RWPE2 (cell line): ENCODE measurements at regions not wholly inside any gene's neighbourhood (a gene's known extent, or its start where the extent isn't known, plus 50 kb on each side); places are given as distances from the start of the nearest gene placed in this dataset.
"Not testable (repeated sequence)": the region's sequence is repeated elsewhere in the genome, so short reads cannot be mapped to it uniquely, and the experiment has no call there.

ENCODE experiments used
- ATAC-seq: fragments of 200-7000 bp; cut with Tn5 transposase; 3 replicates; pipeline ENCODE4 v1.9.1; 2021; ENCODE audit warnings: low read depth
- DNase-seq: peaks from one replicate; pipeline ENCODE4 v3.0.0-alpha.2; 2020; ENCODE audit warnings: low spot score
- H3K27ac ChIP-seq: fragments of 450-650 bp; 2 replicates; pipeline ENCODE4 v1.5.1; 2017; ENCODE audit warnings: mild to moderate bottlenecking; ENCODE audit not compliant: poor library complexity, severe bottlenecking
- H3K27me3 ChIP-seq: fragments of 250-450 bp; sonication (Bioruptor Pico); 2 replicates; pipeline ENCODE4 v1.5.1; 2021; ENCODE audit warnings: mild to moderate bottlenecking, moderate library complexity; ENCODE audit not compliant: insufficient read depth, poor library complexity, severe bottlenecking
- H3K36me3 ChIP-seq: fragments of 250-450 bp; sonication (Bioruptor Pico); 2 replicates; pipeline ENCODE4 v1.5.1; 2020; ENCODE audit warnings: low read depth, mild to moderate bottlenecking, moderate library complexity
- H3K4me1 ChIP-seq: fragments of 250-450 bp; sonication (Bioruptor Pico); 2 replicates; pipeline ENCODE4 v1.5.1; 2021; ENCODE audit warnings: mild to moderate bottlenecking, moderate library complexity; ENCODE audit not compliant: insufficient read depth, poor library complexity, severe bottlenecking
- H3K4me3 ChIP-seq: fragments of 250-450 bp; sonication (Bioruptor Pico); 2 replicates; pipeline ENCODE4 v1.5.1; 2021; ENCODE audit warnings: mild to moderate bottlenecking, moderate library complexity; ENCODE audit not compliant: severe bottlenecking
- H3K9me3 ChIP-seq: fragments of 250-450 bp; sonication (Bioruptor Pico); 2 replicates; pipeline ENCODE4 v1.5.1; 2021; ENCODE audit warnings: mild to moderate bottlenecking, moderate library complexity; ENCODE audit not compliant: severe bottlenecking
- TF ChIP-seq, protein P1 (sequence below): fragments of 450-650 bp; IDR thresholded peaks from one replicate; pipeline ENCODE4 v1.5.1; 2017; ENCODE audit warnings: mild to moderate bottlenecking, moderate library complexity; ENCODE audit not compliant: poor library complexity, severe bottlenecking

- TF ChIP-seq, protein P1, sequence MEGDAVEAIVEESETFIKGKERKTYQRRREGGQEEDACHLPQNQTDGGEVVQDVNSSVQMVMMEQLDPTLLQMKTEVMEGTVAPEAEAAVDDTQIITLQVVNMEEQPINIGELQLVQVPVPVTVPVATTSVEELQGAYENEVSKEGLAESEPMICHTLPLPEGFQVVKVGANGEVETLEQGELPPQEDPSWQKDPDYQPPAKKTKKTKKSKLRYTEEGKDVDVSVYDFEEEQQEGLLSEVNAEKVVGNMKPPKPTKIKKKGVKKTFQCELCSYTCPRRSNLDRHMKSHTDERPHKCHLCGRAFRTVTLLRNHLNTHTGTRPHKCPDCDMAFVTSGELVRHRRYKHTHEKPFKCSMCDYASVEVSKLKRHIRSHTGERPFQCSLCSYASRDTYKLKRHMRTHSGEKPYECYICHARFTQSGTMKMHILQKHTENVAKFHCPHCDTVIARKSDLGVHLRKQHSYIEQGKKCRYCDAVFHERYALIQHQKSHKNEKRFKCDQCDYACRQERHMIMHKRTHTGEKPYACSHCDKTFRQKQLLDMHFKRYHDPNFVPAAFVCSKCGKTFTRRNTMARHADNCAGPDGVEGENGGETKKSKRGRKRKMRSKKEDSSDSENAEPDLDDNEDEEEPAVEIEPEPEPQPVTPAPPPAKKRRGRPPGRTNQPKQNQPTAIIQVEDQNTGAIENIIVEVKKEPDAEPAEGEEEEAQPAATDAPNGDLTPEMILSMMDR = no peak
- no peaks in the 10 kb centered on the region for H3K4me1 ChIP-seq
- ATAC-seq (peak; percentile 66), DNase-seq (no peak)
- H3K4me3 ChIP-seq = no peak overlapping the region
- H3K9me3 ChIP-seq = no peaks in the 10 kb centered on the region
- no peak overlapping the region for H3K27ac ChIP-seq
- H3K27me3 ChIP-seq = no peaks in the 10 kb centered on the region
- no peaks in the 10 kb centered on the region for H3K36me3 ChIP-seq
Observed at GRCh38 chrX:50967736-50968135, 57.2 kb downstream of the BMP15 start.

GRCh38 chrX:50968871-50969635 is 58.5 kb downstream of the BMP15 start:
- not testable (repeated sequence) for ATAC-seq, H3K27ac ChIP-seq, H3K4me1 ChIP-seq, H3K27me3 ChIP-seq, DNase-seq, H3K9me3 ChIP-seq, H3K36me3 ChIP-seq, H3K4me3 ChIP-seq

DNA sequence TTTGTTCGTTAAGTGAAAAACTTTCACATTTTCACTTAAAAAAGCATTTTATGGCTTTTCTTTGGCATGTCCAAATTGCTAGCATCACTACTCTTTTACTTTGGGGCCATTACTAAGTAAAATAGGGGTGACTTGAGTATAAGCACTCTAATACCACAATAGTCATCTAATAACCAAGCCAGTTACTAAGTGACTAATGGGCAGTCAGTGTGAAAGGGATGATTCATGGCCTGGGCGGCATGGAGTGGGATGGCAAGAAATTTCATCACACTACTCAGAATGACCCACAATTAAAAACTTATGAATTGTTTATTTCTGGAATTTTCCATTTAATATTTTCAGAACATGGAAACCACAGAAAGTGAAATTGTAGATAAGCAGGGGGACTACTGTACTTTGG is 60.9 kb downstream of the BMP15 start:
- H3K4me3 ChIP-seq = no peak overlapping the region
- no peaks in the 10 kb centered on the region for H3K36me3 ChIP-seq
- H3K27ac ChIP-seq = no peak overlapping the region
- H3K9me3 ChIP-seq = no peaks in the 10 kb centered on the region
- no peaks in the 10 kb centered on the region for H3K4me1 ChIP-seq
- TF ChIP-seq, protein P1 = no peak
- no peaks in the 10 kb centered on the region for H3K27me3 ChIP-seq
- DNase-seq (no peak), ATAC-seq (peak; percentile 84)

DNA sequence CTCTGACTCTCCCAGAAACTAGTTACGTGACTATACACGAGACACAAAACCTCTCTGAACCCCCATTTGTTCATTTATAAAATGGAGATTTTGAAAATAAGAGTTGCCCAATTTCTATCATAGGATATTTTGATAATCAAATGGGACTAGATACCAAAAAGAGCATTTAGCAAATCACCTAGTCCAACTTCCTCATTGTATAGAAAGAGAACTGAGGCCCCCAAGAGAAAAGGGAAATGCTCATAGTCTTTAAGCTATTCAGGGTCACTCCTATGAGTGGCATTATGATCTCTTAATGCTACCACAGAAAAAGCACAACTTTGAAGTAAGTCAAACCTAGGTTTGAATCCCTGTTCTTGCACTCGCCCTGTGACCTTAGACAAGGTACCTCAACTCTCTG is 62.7 kb downstream of the BMP15 start:
- H3K27ac ChIP-seq = no peak overlapping the region
- DNase-seq = no peak
- TF ChIP-seq, protein P1 = no peak
- no peaks in the 10 kb centered on the region for H3K36me3 ChIP-seq
- no peak overlapping the region for H3K4me3 ChIP-seq
- H3K27me3 ChIP-seq = no peaks in the 10 kb centered on the region
- no peaks in the 10 kb centered on the region for H3K4me1 ChIP-seq
- H3K9me3 ChIP-seq = no peaks in the 10 kb centered on the region
- ATAC-seq = no peak

- Histone ChIP-seq H3K27ac (no peak overlapping the region), H3K27me3 (no peaks in the 10 kb centered on the region), H3K36me3 (no peaks in the 10 kb centered on the region), H3K9me3 (no peaks in the 10 kb centered on the region), H3K4me3 (no peak overlapping the region), H3K4me1 (no peaks in the 10 kb centered on the region)
- TF ChIP-seq, protein P1 = no peak
- ATAC-seq = no peak
- DNase-seq = no peak
Observed at GRCh38 chrX:50978920-50979682, 68.6 kb downstream of the BMP15 start.
